HFFc6 (cell line): ENCODE measurements at regions not wholly inside any gene's neighbourhood (a gene's known extent, or its start where the extent isn't known, plus 50 kb on each side); places are given as distances from the start of the nearest gene placed in this dataset.
"Not testable (repeated sequence)": the region's sequence is repeated elsewhere in the genome, so short reads cannot be mapped to it uniquely, and the experiment has no call there.

Source experiments
- DNase-seq: peaks from one replicate; pipeline ENCODE4 v3.0.0-alpha.2; 2018
- H3K27ac Mint-ChIP-seq: 2 replicates; pipeline ENCODE4 v1.8.0; 2020; ENCODE audit warnings: mild to moderate bottlenecking, mixed read lengths
- H3K27me3 Mint-ChIP-seq: 2 replicates; pipeline ENCODE4 v1.8.0; 2021; ENCODE audit warnings: mild to moderate bottlenecking, moderate library complexity, mixed read lengths; ENCODE audit not compliant: insufficient read depth
- H3K36me3 Mint-ChIP-seq: 2 replicates; pipeline ENCODE4 v1.8.0; 2021; ENCODE audit warnings: low read depth, mixed read lengths
- H3K4me1 Mint-ChIP-seq: 2 replicates; pipeline ENCODE4 v1.8.0; 2020; ENCODE audit warnings: low read depth, mixed read lengths
- H3K4me3 Mint-ChIP-seq: 2 replicates; pipeline ENCODE4 v1.8.0; 2020; ENCODE audit warnings: mild to moderate bottlenecking, moderate library complexity, mixed read lengths
- H3K9me3 Mint-ChIP-seq: 2 replicates; pipeline ENCODE4 v1.8.0; 2020; ENCODE audit warnings: mild to moderate bottlenecking, mixed read lengths
- TF ChIP-seq, protein P1 (sequence below): fragments of 200-600 bp; sonication (generic); IDR thresholded peaks from 2 replicates; pipeline ENCODE4 v1.5.0; 2021; ENCODE audit warnings: antibody characterized with exemption, mild to moderate bottlenecking

DNA sequence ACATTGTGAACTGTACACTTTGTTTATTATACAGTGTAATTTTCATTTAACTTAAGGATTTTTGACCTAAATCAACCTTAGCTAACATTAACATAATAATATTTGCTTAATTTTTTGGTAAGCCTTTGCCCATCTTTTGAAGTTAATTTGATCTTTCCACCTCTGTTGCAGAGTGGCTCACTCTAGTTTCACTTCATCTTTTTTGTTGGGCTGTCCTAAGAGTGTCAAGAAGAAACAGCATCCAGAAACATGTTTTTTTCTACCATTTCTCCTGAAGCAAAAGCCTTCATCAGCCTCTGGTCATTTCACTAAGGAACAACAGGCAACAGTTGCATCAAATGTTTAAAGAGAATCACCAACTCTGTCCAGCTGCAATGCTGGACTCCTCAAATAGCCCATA is 824.7 kb downstream of the REEP3 start:
- TF ChIP-seq, protein P1, sequence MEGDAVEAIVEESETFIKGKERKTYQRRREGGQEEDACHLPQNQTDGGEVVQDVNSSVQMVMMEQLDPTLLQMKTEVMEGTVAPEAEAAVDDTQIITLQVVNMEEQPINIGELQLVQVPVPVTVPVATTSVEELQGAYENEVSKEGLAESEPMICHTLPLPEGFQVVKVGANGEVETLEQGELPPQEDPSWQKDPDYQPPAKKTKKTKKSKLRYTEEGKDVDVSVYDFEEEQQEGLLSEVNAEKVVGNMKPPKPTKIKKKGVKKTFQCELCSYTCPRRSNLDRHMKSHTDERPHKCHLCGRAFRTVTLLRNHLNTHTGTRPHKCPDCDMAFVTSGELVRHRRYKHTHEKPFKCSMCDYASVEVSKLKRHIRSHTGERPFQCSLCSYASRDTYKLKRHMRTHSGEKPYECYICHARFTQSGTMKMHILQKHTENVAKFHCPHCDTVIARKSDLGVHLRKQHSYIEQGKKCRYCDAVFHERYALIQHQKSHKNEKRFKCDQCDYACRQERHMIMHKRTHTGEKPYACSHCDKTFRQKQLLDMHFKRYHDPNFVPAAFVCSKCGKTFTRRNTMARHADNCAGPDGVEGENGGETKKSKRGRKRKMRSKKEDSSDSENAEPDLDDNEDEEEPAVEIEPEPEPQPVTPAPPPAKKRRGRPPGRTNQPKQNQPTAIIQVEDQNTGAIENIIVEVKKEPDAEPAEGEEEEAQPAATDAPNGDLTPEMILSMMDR, result no peak
- Mint-ChIP-seq H3K9me3 (peaks cover 36% of the 10 kb centered on the region), H3K27ac (no peak overlapping the region), H3K4me3 (no peak overlapping the region), H3K36me3 (no peaks in the 10 kb centered on the region; the same call in 1 of the 2 replicates), H3K4me1 (no peaks in the 10 kb centered on the region), H3K27me3 (no peaks in the 10 kb centered on the region; the same call in 1 of the 2 replicates)
- no peak for DNase-seq

GRCh38 chr10:64346389-64346788 is 825.2 kb downstream of the REEP3 start:
- Mint-ChIP-seq H3K27ac (no peak overlapping the region), H3K27me3 (no peaks in the 10 kb centered on the region; the same call in 1 of the 2 replicates)

GRCh38 chr10:64350665-64351064 is 829.5 kb downstream of the REEP3 start:
- TF ChIP-seq, protein P1, result no peak
- Mint-ChIP-seq H3K27me3 (no peaks in the 10 kb centered on the region; the same call in 1 of the 2 replicates), H3K4me1 (no peaks in the 10 kb centered on the region), H3K36me3 (no peaks in the 10 kb centered on the region), H3K9me3 (peaks cover 26% of the 10 kb centered on the region), H3K27ac (no peak overlapping the region), H3K4me3 (no peak overlapping the region)
- DNase-seq, result no peak

More at GRCh38 chr10:64346389-64346788, 825.2 kb downstream of the REEP3 start:
- TF ChIP-seq, protein P1, result no peak
- H3K36me3 Mint-ChIP-seq, result no peaks in the 10 kb centered on the region; the same call in 1 of the 2 replicates
- H3K4me1 Mint-ChIP-seq, result no peaks in the 10 kb centered on the region
- peaks cover 37% of the 10 kb centered on the region for H3K9me3 Mint-ChIP-seq
- H3K4me3 Mint-ChIP-seq, result no peak overlapping the region
- no peak for DNase-seq

- no peaks in the 10 kb centered on the region for H3K36me3 Mint-ChIP-seq
- H3K9me3 Mint-ChIP-seq, result peaks cover 26% of the 10 kb centered on the region
- TF ChIP-seq, protein P1, result no peak
- H3K4me1 Mint-ChIP-seq, result no peaks in the 10 kb centered on the region
- H3K27me3 Mint-ChIP-seq, result no peaks in the 10 kb centered on the region
- DNase-seq, result no peak
- H3K4me3 Mint-ChIP-seq, result no peak overlapping the region
- no peak overlapping the region for H3K27ac Mint-ChIP-seq
Observed at GRCh38 chr10:64358907-64359306, 837.7 kb downstream of the REEP3 start.

DNA sequence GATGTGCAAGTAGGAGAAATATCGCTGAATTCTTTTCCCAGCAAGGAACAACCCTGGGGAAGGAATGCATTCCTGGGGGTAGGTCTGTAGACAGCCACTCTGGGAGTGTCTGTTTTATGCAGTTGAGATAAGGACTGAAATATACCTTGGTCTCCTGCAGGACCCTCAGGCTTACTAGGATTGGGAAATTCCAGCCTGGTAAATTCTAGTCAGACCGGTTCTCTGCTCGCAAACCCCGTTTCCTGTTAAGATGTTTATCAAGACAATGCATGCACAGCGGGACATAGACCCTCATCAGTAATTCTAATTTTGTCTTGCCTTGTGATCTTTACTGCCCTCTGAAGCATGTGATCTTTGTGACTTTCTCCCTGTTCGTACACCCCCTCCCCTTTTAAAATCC is 839.0 kb downstream of the REEP3 start:
- not testable (repeated sequence) for H3K27ac Mint-ChIP-seq, DNase-seq, H3K36me3 Mint-ChIP-seq, H3K27me3 Mint-ChIP-seq, H3K4me3 Mint-ChIP-seq, H3K4me1 Mint-ChIP-seq
- H3K9me3 Mint-ChIP-seq, result peaks cover 24% of the 10 kb centered on the region

DNA sequence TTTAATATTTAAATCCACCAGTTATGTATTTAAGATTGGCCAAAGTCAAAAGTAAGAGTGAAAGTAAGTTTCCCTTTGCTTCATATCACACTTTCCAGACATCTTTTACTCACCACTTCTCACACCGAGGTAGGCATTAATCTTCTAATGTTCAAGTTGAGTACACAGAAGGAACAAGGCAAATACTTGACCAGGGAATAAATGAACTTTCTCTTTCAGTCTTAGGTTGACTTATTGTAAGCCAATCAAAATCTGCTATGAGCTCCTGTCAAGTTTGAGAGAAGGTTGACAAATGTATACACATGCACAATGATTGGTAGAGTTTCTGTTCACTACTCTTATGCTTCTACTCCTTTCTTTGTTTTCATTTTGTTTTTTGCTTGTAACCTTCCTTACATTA is 842.5 kb downstream of the REEP3 start:
- no peak overlapping the region for H3K27ac Mint-ChIP-seq
- H3K9me3 Mint-ChIP-seq, result peaks cover 25% of the 10 kb centered on the region
- TF ChIP-seq, protein P1, result no peak
- H3K4me1 Mint-ChIP-seq, result no peaks in the 10 kb centered on the region
- no peak overlapping the region for H3K4me3 Mint-ChIP-seq
- H3K27me3 Mint-ChIP-seq, result no peaks in the 10 kb centered on the region
- H3K36me3 Mint-ChIP-seq, result no peaks in the 10 kb centered on the region
- no peak for DNase-seq
